ENCODE measurements at regions not wholly inside any gene's neighbourhood (a gene's known extent, or its start where the extent isn't known, plus 50 kb on each side); places are given as distances from the start of the nearest gene placed in this dataset.

- ATAC-seq (ENCODE audit: low read depth) (no peak), DNase-seq (ENCODE audit: low spot score in 2 of 2) (no peak)
- Mint-ChIP-seq H3K27me3 (peaks cover 1% of the 10 kb centered on the region), H3K36me3 (no peaks in the 10 kb centered on the region), H3K9me3 (no peaks in the 10 kb centered on the region), H3K27ac (no peak overlapping the region), H3K4me1 (no peaks in the 10 kb centered on the region), H3K4me3 (no peak overlapping the region)
Measured at GRCh38 chr2:146244131-146244530, 1600.7 kb upstream of the ACVR2A start.

GRCh38 chr2:146241023-146241422, 1603.8 kb upstream of the ACVR2A start:
- Mint-ChIP-seq H3K27ac (no peak overlapping the region), H3K4me1 (no peaks in the 10 kb centered on the region), H3K36me3 (no peaks in the 10 kb centered on the region), H3K27me3 (no peaks in the 10 kb centered on the region), H3K4me3 (no peak overlapping the region), H3K9me3 (no peaks in the 10 kb centered on the region)
- DNase-seq (ENCODE audit: low spot score in 2 of 2) (no peak), ATAC-seq (ENCODE audit: low read depth) (no peak)

DNA sequence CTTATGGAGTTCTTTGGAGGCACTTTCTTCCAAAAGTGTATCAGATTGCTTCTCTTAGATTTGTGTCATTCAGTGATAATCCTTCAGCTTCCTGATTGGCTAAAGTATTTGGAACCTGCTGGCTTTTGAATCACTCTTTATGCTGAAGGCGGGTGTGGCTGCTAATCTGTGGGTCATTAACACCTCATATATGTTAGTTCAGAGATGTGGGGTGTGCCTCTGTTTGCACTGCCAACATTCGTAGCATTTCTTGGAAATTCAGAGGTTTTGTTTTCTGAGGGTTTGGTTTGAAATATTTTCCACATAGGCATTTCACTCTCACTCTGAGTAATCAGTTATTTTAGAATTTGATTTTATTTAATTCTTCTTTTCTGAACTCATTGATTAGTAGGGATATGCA, 1604.4 kb upstream of the ACVR2A start:
- Mint-ChIP-seq H3K4me3 (no peak overlapping the region), H3K9me3 (no peaks in the 10 kb centered on the region), H3K4me1 (no peaks in the 10 kb centered on the region), H3K36me3 (no peaks in the 10 kb centered on the region), H3K27me3 (no peaks in the 10 kb centered on the region), H3K27ac (no peak overlapping the region)
- no peak for ATAC-seq (ENCODE audit: low read depth)
- DNase-seq (ENCODE audit: low spot score in 2 of 2), result no peak

GRCh38 chr2:146239392-146240135, 1605.3 kb upstream of the ACVR2A start:
- DNase-seq (ENCODE audit: low spot score in 2 of 2) (no peak), ATAC-seq (ENCODE audit: low read depth) (no peak)
- H3K36me3 Mint-ChIP-seq, result no peaks in the 10 kb centered on the region
- H3K4me1 Mint-ChIP-seq, result no peaks in the 10 kb centered on the region
- no peaks in the 10 kb centered on the region for H3K27me3 Mint-ChIP-seq
- H3K27ac Mint-ChIP-seq, result no peak overlapping the region
- H3K9me3 Mint-ChIP-seq, result no peaks in the 10 kb centered on the region
- H3K4me3 Mint-ChIP-seq, result no peak overlapping the region

GRCh38 chr2:146238254-146238966, 1606.4 kb upstream of the ACVR2A start:
- Mint-ChIP-seq H3K27ac (no peak overlapping the region), H3K4me3 (no peak overlapping the region), H3K9me3 (no peaks in the 10 kb centered on the region), H3K27me3 (no peaks in the 10 kb centered on the region), H3K4me1 (no peaks in the 10 kb centered on the region), H3K36me3 (no peaks in the 10 kb centered on the region)
- ATAC-seq (ENCODE audit: low read depth) (no peak), DNase-seq (ENCODE audit: low spot score in 2 of 2) (no peak)

GRCh38 chr2:146235158-146235557, 1609.7 kb upstream of the ACVR2A start:
- ATAC-seq (ENCODE audit: low read depth) (no peak), DNase-seq (ENCODE audit: low spot score in 2 of 2) (no peak)
- Mint-ChIP-seq H3K27ac (no peak overlapping the region), H3K27me3 (no peaks in the 10 kb centered on the region), H3K4me3 (no peak overlapping the region), H3K36me3 (no peaks in the 10 kb centered on the region), H3K4me1 (no peaks in the 10 kb centered on the region), H3K9me3 (peaks cover 2% of the 10 kb centered on the region)

DNA sequence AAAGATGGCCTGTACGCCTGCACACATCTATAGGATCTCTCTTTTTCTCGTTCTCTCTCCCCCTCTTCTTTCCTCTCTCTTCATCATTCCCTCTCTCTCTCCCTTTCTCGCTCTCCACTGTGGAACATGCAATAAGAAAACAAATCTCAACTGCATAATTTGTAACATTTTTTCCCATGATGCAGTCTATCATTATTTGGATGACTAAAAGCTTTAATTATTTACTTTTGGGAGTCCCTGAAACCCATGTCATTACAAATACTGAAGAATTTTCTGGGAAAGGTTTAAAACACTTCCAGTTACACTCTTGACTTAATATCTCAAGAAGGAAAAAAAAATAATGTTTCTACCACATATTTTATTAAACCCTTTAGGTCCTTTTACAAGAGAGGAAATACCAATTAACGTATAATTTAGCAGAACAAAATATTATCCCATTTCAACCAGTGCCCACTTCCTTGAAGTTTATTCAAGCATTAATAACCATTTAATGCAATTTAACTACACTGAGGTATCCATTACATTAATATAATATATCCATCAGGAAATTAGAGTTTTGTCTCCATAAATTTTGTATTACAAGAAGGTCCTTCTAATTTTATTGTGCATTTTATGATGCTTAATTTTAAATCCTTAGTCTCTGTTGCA, 1615.2 kb upstream of the ACVR2A start:
- no peak for ATAC-seq (ENCODE audit: low read depth)
- no peak overlapping the region for H3K4me3 Mint-ChIP-seq
- DNase-seq (ENCODE audit: low spot score in 2 of 2), result no peak
- peaks cover 3% of the 10 kb centered on the region for H3K27me3 Mint-ChIP-seq
- H3K4me1 Mint-ChIP-seq, result peaks cover 3% of the 10 kb centered on the region
- no peak overlapping the region for H3K27ac Mint-ChIP-seq
- H3K9me3 Mint-ChIP-seq, result peaks cover 2% of the 10 kb centered on the region
- no peaks in the 10 kb centered on the region for H3K36me3 Mint-ChIP-seq

DNA sequence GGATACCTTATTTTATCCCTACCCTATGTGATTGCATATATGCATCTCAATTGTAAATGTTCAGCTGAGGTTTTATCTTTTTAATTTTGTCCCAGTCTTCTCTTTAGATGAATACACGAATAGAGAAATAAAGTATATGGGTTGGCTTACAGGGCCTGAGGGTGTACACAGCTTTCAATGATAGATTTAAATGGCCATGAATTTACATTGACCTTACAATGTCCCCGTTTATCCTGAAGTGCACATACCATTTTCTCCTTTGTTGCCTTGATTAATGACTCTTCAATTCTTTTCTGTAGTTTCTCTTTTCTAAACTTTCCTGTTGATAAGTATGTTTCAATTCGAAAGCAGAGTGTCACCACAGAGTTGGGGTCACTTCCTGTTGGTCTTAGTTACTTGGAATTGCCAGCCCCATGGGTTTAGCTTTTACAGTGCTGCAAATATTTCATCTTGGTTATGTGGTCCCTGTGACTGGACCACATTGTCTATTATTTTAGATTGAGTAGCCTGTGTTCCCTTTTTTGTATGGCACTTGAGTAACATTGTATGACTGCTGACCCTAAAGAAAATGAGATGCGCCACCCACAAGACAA, 1616.3 kb upstream of the ACVR2A start:
- no peaks in the 10 kb centered on the region for H3K36me3 Mint-ChIP-seq
- no peak for ATAC-seq (ENCODE audit: low read depth)
- H3K27ac Mint-ChIP-seq, result no peak overlapping the region
- no peak overlapping the region for H3K4me3 Mint-ChIP-seq
- peaks cover 3% of the 10 kb centered on the region for H3K4me1 Mint-ChIP-seq
- peaks cover 3% of the 10 kb centered on the region for H3K27me3 Mint-ChIP-seq
- H3K9me3 Mint-ChIP-seq, result peaks cover 2% of the 10 kb centered on the region
- DNase-seq (ENCODE audit: low spot score in 2 of 2), result no peak

DNA sequence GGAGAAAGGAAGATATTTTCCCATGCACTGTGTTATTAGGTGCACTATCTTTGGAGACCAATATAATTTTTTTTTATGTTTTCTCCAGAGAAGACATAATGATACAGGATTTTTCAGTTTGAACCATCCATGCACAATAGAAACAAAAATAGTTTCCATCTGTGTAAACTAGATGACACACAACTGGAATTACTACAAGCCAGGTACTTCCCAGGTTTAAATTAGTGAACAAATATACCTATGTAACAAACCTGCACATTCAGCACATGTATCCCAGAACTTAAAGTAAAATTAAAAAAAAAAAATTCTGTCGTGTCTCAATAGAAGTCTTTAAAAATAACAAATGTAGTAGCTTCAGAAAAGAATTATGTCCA, 1616.8 kb upstream of the ACVR2A start:
- H3K27me3 Mint-ChIP-seq, result peaks cover 3% of the 10 kb centered on the region

GRCh38 chr2:146227152-146228019, 1617.4 kb upstream of the ACVR2A start:
- H3K4me1 Mint-ChIP-seq, result peaks cover 3% of the 10 kb centered on the region
- no peak overlapping the region for H3K4me3 Mint-ChIP-seq
- H3K27me3 Mint-ChIP-seq, result peaks cover 3% of the 10 kb centered on the region
- DNase-seq (ENCODE audit: low spot score in 2 of 2) (no peak), ATAC-seq (ENCODE audit: low read depth) (no peak)
- H3K36me3 Mint-ChIP-seq, result no peaks in the 10 kb centered on the region
- no peak overlapping the region for H3K27ac Mint-ChIP-seq
- H3K9me3 Mint-ChIP-seq, result no peaks in the 10 kb centered on the region

More for the DNA sequence above, 1616.8 kb upstream of the ACVR2A start:
- Mint-ChIP-seq H3K4me1 (peaks cover 3% of the 10 kb centered on the region), H3K9me3 (peaks cover 2% of the 10 kb centered on the region), H3K4me3 (no peak overlapping the region), H3K36me3 (no peaks in the 10 kb centered on the region), H3K27ac (no peak overlapping the region)
- no peak for DNase-seq (ENCODE audit: low spot score in 2 of 2)
- no peak for ATAC-seq (ENCODE audit: low read depth)

- Mint-ChIP-seq H3K27ac (no peak overlapping the region), H3K4me1 (peaks cover 3% of the 10 kb centered on the region), H3K36me3 (no peaks in the 10 kb centered on the region), H3K4me3 (no peak overlapping the region), H3K9me3 (no peaks in the 10 kb centered on the region), H3K27me3 (peaks cover 3% of the 10 kb centered on the region)
- no peak for DNase-seq (ENCODE audit: low spot score in 2 of 2)
- no peak for ATAC-seq (ENCODE audit: low read depth)
Measured at GRCh38 chr2:146226077-146226476, 1618.8 kb upstream of the ACVR2A start.

DNA sequence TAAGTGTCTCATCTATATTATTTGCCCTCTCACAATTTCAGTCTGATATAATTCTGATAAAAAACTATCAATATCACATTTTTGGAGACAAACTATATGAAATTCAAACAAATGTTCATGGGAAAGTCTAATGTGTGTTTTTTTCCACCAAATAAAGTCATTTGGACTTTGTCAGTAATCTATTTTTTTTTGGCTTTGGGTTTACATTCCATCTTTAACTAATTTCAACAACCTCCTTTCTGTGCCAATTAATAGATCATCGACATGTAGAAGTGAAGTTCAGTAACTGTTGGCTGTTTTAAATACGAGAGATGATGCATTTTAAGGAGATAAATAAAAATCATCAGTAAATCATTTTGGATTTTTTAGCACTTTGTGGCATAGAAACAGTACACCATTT, 1623.0 kb upstream of the ACVR2A start:
- no peaks in the 10 kb centered on the region for H3K4me1 Mint-ChIP-seq
- DNase-seq (ENCODE audit: low spot score in 2 of 2), result no peak
- H3K4me3 Mint-ChIP-seq, result no peak overlapping the region
- no peaks in the 10 kb centered on the region for H3K36me3 Mint-ChIP-seq
- no peak for ATAC-seq (ENCODE audit: low read depth)
- H3K27ac Mint-ChIP-seq, result no peak overlapping the region
- peaks cover 3% of the 10 kb centered on the region for H3K27me3 Mint-ChIP-seq
- H3K9me3 Mint-ChIP-seq, result no peaks in the 10 kb centered on the region

GRCh38 chr2:146220957-146221356, 1623.9 kb upstream of the ACVR2A start:
- no peaks in the 10 kb centered on the region for H3K36me3 Mint-ChIP-seq
- no peak overlapping the region for H3K4me3 Mint-ChIP-seq
- H3K27ac Mint-ChIP-seq, result no peak overlapping the region
- H3K9me3 Mint-ChIP-seq, result no peaks in the 10 kb centered on the region
- peaks cover 3% of the 10 kb centered on the region for H3K27me3 Mint-ChIP-seq
- H3K4me1 Mint-ChIP-seq, result no peaks in the 10 kb centered on the region
- ATAC-seq (ENCODE audit: low read depth) (no peak), DNase-seq (ENCODE audit: low spot score in 2 of 2) (no peak)

Data from memory B cell (primary cell).